Fibroblast of mammary gland (primary cell): ENCODE measurements at regions not wholly inside any gene's neighbourhood (a gene's known extent, or its start where the extent isn't known, plus 50 kb on each side); places are given as distances from the start of the nearest gene placed in this dataset.
"Not testable (repeated sequence)": the region's sequence is repeated elsewhere in the genome, so short reads cannot be mapped to it uniquely, and the experiment has no call there.

Source experiments
- DNase-seq: peaks from one replicate; pipeline ENCODE4 v3.0.0-alpha.2; 2010; ENCODE audit warnings: low read depth
- H3K4me3 ChIP-seq: 2 replicates; pipeline ENCODE4 v1.5.1; 2011; ENCODE audit warnings: low read depth, mild to moderate bottlenecking, low read length, moderate library complexity; ENCODE audit not compliant: control insufficient read depth
- TF ChIP-seq, protein P1 (sequence below): conservative IDR thresholded peaks from 2 replicates; pipeline ENCODE4 v1.5.1; 2011; ENCODE audit warnings: low read depth, low read length, inconsistent platforms; ENCODE audit not compliant: control insufficient read depth, insufficient read depth

DNA sequence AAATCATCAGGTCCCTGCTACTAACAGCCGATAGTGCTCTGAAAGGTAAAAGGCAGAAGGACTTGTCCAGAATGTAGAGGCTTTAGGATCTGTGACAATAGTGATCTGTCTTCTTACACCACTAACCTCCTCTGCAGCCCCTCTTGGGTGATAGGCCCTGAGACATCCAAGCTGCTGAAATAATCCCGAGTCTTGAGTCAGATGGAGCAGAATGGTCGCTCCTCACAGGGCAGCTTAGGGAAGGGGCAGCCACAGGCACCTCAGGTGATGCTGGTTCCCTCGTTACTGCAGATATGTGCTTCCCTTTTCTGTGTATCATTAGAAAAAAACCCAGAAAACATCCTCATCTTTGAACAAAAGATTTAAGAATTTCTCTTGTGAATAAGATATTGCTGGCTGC lies 157.1 kb upstream of the DLX2 start:
- no peak for DNase-seq
- TF ChIP-seq, protein P1, sequence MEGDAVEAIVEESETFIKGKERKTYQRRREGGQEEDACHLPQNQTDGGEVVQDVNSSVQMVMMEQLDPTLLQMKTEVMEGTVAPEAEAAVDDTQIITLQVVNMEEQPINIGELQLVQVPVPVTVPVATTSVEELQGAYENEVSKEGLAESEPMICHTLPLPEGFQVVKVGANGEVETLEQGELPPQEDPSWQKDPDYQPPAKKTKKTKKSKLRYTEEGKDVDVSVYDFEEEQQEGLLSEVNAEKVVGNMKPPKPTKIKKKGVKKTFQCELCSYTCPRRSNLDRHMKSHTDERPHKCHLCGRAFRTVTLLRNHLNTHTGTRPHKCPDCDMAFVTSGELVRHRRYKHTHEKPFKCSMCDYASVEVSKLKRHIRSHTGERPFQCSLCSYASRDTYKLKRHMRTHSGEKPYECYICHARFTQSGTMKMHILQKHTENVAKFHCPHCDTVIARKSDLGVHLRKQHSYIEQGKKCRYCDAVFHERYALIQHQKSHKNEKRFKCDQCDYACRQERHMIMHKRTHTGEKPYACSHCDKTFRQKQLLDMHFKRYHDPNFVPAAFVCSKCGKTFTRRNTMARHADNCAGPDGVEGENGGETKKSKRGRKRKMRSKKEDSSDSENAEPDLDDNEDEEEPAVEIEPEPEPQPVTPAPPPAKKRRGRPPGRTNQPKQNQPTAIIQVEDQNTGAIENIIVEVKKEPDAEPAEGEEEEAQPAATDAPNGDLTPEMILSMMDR, result no peak
- no peak overlapping the region for H3K4me3 ChIP-seq

DNA sequence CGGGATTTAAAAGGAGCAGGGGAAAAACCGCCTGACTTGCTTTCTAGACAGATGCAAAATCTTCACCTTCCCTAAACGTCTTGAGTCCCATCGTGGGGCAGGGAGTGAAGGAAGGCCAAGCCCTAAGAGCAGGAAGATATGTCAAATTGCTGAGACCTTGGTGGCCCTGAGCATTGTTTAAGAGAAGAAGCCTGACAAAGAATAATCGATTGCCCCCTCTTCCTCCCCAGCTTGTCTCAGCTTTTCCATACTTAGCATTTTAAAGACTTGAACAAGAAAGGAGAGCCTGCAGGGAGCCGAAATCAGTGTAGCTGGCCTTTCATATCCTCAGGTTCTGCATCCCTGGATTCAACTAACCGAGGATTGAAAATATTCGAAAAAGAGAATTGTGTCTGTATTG lies 157.6 kb upstream of the DLX2 start:
- no peak for DNase-seq
- H3K4me3 ChIP-seq, result no peak overlapping the region
- TF ChIP-seq, protein P1, result no peak

DNA sequence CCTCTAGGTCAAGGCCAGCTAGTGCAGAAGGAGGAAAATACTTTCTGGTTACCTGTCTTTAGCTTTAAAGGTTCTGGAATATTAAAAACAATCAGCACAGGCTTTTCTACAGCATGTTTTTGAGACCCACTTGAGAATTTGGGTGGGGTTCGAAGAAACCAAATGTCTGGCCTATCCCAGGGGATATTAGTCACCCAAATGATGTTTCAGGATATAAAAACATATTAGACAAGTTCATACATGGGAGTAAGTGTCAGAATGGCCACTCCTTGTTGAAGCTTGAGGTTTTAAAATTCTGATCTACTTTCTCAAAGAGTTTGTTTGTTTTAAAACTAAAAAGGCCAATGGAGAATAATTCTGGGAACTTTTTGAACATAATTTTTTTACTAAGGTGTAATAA lies 158.6 kb upstream of the DLX2 start:
- peak; percentile 57 for DNase-seq
- TF ChIP-seq, protein P1, result no peak
- H3K4me3 ChIP-seq, result no peak overlapping the region

DNA sequence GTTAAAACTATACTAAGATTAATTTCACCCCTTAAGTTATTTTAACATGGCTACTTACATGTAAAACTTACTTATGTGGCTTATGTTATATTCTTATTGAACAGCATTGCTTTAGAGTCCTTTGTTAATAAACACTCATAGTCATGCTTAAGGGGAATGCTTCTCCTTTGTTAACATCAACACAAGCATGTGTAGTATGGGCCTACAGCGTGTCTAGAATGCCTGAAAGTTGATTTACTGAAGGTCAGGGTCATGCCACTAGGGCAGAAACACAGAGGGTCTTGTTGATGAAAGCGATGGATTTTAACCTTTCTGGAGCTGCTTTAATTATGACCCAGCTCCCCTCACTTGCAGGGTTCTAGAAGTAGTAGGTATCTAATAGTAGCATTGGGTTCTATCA lies 159.8 kb upstream of the DLX2 start:
- no peak overlapping the region for H3K4me3 ChIP-seq
- no peak for DNase-seq
- TF ChIP-seq, protein P1, result no peak

DNA sequence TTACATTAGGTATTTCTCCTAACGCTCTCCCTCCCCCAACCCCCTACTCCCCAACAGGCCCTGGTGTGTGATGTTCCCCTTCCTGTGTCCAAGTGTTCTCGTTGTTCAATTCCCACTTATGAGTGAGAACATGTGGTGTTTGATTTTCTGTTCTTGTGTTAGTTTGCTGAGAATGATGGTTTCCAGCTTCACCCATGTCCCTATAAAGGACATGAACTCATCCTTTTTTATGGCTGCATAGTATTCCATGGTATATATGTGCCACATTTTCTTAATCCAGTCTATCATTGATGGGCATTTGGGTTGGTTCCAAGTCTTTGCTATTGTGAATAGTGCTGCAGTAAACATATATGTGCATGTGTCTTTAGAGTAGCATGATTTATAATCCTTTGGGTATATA lies 162.1 kb upstream of the DLX2 start:
- H3K4me3 ChIP-seq, DNase-seq: not testable (repeated sequence)

DNA sequence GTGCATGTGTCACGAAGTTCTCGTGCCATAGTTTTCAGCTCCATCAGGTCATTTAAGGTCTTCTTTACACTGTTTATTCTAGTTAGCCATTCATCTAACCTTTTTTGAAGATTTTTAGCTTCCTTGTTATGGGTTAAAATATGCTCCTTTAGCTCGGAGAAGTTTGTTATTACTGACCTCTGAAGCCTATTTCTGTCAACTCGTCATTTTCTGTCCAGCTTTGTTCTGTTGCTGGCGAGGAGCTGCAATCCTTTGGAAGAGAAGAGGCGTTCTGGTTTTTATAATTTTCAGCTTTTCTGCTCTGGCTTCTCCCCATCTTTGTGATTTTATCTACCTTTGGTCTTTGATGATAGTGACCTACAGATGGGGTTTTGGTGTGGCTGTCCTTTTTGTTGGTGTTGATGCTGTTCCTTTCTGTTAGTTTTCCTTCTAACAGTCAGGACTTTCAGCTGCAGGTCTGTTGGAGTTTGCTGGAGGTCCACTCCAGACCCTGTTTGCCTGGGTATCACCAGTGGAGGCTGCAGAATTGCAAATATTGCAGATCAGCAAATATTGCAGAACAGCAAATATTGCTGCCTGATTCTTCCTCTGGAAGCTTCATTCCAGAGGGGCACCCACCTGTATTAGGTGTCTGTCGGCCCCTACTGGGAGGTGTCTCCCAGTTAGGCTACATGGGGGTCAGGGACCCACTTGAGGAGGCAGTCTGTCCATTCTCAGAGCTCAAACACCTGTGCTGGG lies 157.7 kb upstream of the ITGA6 start:
- H3K4me3 ChIP-seq, DNase-seq: not testable (repeated sequence)

DNA sequence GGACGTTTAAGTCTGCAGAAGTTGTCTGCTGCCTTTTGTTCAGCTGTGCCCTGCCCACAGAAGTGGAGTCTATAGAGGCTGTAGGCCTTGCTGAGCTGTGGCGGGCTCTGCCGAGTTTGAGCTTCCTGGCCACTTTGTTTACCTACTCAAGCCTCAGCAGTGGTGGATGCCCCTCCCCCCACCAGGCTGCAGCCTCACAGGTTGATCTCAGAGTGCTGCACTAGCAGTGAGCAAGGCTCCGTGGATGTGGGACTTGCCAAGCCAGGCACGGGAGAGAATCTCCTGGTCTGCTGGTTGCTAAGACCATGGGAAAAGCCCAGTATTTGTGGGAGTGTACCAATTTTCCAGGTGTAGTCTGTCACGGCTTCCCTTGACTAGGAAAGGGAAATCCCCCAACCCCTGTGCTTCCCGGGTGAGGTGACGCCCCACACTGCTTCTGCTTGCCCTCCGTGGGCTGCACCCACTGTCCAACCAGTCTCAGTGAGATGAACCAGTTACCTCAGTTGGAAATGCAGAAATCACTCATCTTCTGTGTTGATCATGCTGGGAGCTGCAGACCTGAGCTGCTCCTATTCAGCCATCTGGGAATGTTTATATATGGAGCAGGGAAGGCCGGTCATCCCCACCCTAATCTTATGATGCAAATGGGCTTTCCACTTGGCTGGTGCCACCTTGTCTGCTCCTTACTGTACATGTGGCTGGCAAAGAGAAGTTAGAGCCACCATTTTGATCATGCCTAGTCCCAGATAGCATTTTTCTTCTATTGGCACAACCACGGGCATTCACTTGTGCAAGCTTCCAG lies 156.9 kb upstream of the ITGA6 start:
- TF ChIP-seq, protein P1, result no peak
- no peak for DNase-seq

More for the DNA sequence above, 156.9 kb upstream of the ITGA6 start:
- no peak overlapping the region for H3K4me3 ChIP-seq
